Suprapubic skin (tissue), 4 donors: ENCODE measurements at regions not wholly inside any gene's neighbourhood (a gene's known extent, or its start where the extent isn't known, plus 50 kb on each side); places are given as distances from the start of the nearest gene placed in this dataset.

Experiments used
- DNase-seq, 2 donors: peaks; one replicate each; pipeline ENCODE4 v3.0.0-alpha.2; 2019; ENCODE audit warnings: low spot score in 2 of 2
- H3K27ac ChIP-seq: fragments of 200-600 bp; sonication (generic); one replicate; pipeline ENCODE4 v1.5.1; 2019
- H3K27me3 ChIP-seq: fragments of 200-600 bp; sonication (generic); one replicate; pipeline ENCODE4 v1.5.1; 2019
- H3K36me3 ChIP-seq: fragments of 200-600 bp; sonication (generic); one replicate; pipeline ENCODE4 v1.5.1; 2019
- H3K4me1 ChIP-seq: fragments of 200-600 bp; sonication (generic); one replicate; pipeline ENCODE4 v1.5.1; 2019
- H3K4me3 ChIP-seq: fragments of 200-600 bp; sonication (generic); one replicate; pipeline ENCODE4 v1.5.1; 2019; ENCODE audit warnings: mild to moderate bottlenecking
- H3K9me3 ChIP-seq: fragments of 200-600 bp; sonication (generic); one replicate; pipeline ENCODE4 v1.5.1; 2019
- EP300 ChIP-seq: sonication (generic); formaldehyde crosslinking; IDR thresholded peaks from one replicate; pipeline ENCODE4 v1.6.1; 2017; ENCODE audit warnings: antibody characterized with exemption
- POLR2A ChIP-seq, 2 donors: fragments of 450-650 bp; IDR thresholded peaks; one replicate each; pipeline ENCODE4 v1.6.1; 2017; ENCODE audit warnings: antibody characterized with exemption in 2 of 2, mild to moderate bottlenecking in 2 of 2, moderate library complexity in 2 of 2
- POLR2AphosphoS5 ChIP-seq, 3 donors: sonication (generic); formaldehyde crosslinking; IDR thresholded peaks; one replicate each; pipeline ENCODE4 v1.6.1; 2017; ENCODE audit warnings: antibody characterized with exemption in 3 of 3
- WGBS: methylation state at CpG from one replicate; pipeline ENCODE4 v1.1.5; 2018; 5-methylcytosine and 5-hydroxymethylcytosine counted together
- TF ChIP-seq, protein P1 (sequence below), 2 donors: fragments of 200-600 bp in 1 of 2; fragments of 450-650 bp in 1 of 2; sonication (generic) in 1 of 2; IDR thresholded peaks; one replicate each; pipeline ENCODE4 v1.5.1; 2016 to 2019; ENCODE audit warnings: antibody characterized with exemption in 2 of 2, mild to moderate bottlenecking in 1 of 2, moderate library complexity in 1 of 2

DNA sequence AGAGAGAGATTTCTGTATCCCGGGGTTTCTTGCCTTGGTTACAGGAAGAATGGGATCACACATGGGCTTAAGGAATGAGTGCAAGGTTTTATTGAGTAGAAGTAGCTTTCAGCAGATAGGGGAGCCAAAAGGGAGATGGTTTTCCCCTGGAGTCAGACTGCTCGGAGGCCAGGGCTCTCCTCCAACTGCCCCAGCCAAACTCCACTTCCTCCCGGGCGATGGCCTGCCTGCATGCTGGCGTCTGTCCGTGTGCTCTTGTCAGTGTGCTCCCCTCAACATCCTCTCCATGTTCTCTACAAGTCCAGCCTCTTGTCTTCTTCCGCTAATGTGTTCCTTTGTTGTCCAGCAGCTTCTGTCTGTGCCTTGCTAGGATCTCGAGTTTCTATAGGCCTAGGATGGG lies 421.3 kb upstream of the ADGRL2 start:
- TF ChIP-seq, protein P1, sequence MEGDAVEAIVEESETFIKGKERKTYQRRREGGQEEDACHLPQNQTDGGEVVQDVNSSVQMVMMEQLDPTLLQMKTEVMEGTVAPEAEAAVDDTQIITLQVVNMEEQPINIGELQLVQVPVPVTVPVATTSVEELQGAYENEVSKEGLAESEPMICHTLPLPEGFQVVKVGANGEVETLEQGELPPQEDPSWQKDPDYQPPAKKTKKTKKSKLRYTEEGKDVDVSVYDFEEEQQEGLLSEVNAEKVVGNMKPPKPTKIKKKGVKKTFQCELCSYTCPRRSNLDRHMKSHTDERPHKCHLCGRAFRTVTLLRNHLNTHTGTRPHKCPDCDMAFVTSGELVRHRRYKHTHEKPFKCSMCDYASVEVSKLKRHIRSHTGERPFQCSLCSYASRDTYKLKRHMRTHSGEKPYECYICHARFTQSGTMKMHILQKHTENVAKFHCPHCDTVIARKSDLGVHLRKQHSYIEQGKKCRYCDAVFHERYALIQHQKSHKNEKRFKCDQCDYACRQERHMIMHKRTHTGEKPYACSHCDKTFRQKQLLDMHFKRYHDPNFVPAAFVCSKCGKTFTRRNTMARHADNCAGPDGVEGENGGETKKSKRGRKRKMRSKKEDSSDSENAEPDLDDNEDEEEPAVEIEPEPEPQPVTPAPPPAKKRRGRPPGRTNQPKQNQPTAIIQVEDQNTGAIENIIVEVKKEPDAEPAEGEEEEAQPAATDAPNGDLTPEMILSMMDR (IDR thresholded peaks at IDR 0.05), result no peak
- TF ChIP-seq POLR2AphosphoS5 (IDR thresholded peaks at IDR 0.05), result no peak
- no peak for TF ChIP-seq EP300
- no peak for TF ChIP-seq POLR2A (IDR thresholded peaks at IDR 0.05)
- Histone ChIP-seq H3K27me3 (no peaks in the 10 kb centered on the region), H3K27ac (no peak overlapping the region), H3K4me3 (no peak overlapping the region), H3K36me3 (no peaks in the 10 kb centered on the region), H3K9me3 (no peaks in the 10 kb centered on the region), H3K4me1 (no peaks in the 10 kb centered on the region)
- WGBS, result 74% methylated on average over 7 of the region's 8 CpGs
- DNase-seq, result no peak

DNA sequence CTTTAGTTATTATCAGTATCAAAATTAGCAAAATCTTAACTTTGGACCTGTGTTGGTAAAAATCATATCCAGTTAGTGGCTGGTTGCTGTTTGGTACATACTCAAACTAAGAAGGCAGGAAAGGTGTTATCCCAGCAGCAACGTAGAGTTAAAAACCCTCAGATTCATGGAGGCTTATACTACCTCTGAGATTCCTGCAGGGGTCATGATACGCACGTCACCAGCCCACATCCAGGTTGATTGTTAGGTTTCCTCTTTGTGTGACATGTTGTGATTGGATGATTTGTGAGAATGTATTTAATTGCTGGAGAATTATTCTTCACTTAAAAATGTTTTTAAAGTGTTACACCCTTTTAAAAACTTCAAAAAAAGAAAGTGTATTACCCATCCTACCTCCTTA lies 423.3 kb upstream of the ADGRL2 start:
- DNase-seq, result no peak
- 59% methylated on average over 3 of the region's 3 CpGs for WGBS
- TF ChIP-seq POLR2AphosphoS5 (IDR thresholded peaks at IDR 0.05) (no peak), POLR2A (IDR thresholded peaks at IDR 0.05) (no peak), EP300 (no peak)
- TF ChIP-seq, protein P1 (IDR thresholded peaks at IDR 0.05), result no peak

DNA sequence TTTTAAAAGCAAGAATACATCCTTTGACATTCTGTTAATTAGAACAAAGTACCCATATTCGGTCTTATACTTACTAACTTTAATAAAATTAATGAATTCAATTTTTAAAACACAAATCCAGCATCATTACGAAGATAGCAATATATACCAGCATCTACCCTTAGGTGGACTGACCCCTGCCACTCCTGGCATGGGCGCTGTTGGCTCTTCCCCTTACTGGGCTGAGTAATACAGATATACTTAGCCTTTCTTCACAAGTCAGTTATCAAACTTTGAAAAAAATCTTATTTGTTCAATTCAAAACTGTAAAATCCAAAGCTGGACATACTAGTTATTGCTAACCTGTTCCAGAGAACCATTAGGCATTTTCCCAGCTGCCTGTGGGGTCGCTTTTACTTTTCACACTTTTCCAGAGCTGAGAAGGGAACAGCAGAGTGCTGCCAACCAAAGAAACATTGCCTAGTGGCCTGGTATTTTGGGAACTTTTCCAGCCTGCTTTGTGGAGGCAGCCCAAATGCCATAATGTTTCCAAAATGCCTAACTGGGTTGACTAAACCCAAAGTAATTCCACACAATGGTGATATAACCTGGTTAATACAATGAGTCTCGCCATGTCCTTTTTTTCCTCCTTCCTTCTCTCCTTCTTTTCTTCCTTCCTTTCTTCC lies 424.7 kb upstream of the ADGRL2 start:
- TF ChIP-seq, protein P1 (IDR thresholded peaks at IDR 0.05), result no peak
- TF ChIP-seq POLR2AphosphoS5 (IDR thresholded peaks at IDR 0.05), result no peak
- TF ChIP-seq POLR2A (IDR thresholded peaks at IDR 0.05), result no peak
- no peak for TF ChIP-seq EP300
- H3K9me3 ChIP-seq, result no peaks in the 10 kb centered on the region
- no peaks in the 10 kb centered on the region for H3K36me3 ChIP-seq
- H3K4me3 ChIP-seq, result no peak overlapping the region
- no peak overlapping the region for H3K27ac ChIP-seq
- WGBS, result 82% methylated on average over 5 of the region's 5 CpGs
- H3K27me3 ChIP-seq, result no peaks in the 10 kb centered on the region
- H3K4me1 ChIP-seq, result no peaks in the 10 kb centered on the region
- DNase-seq, result no peak

More for the DNA sequence above, 423.3 kb upstream of the ADGRL2 start:
- Histone ChIP-seq H3K27ac (no peak overlapping the region), H3K9me3 (no peaks in the 10 kb centered on the region), H3K4me3 (no peak overlapping the region), H3K27me3 (no peaks in the 10 kb centered on the region), H3K4me1 (no peaks in the 10 kb centered on the region), H3K36me3 (no peaks in the 10 kb centered on the region)

DNA sequence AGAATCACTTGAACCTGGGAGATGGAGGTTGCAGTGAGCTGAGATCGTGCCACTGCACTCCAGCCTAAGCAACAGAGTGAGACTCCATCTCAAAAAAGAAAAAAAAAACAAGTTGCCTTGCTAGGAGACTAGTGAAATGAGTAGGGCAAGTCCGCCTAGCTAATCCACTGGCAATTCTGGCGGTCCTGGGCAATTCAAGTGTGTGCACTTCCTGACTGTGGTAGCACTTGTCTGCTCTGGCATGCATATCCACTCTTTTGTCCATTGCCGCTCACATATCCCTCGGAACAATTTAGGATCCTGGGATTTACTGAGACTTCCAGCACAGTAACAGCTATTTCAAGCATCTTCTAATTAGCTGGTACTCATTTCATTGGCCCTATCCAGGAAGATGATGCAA lies 426.3 kb upstream of the ADGRL2 start:
- no peak for TF ChIP-seq POLR2A (IDR thresholded peaks at IDR 0.05)
- TF ChIP-seq, protein P1 (IDR thresholded peaks at IDR 0.05), result no peak
- TF ChIP-seq EP300, result no peak
- TF ChIP-seq POLR2AphosphoS5 (IDR thresholded peaks at IDR 0.05), result no peak
- WGBS, result 94% methylated on average over 5 of the region's 5 CpGs
- no peaks in the 10 kb centered on the region for H3K36me3 ChIP-seq
- no peak for DNase-seq
- H3K27ac ChIP-seq, result no peak overlapping the region
- no peaks in the 10 kb centered on the region for H3K27me3 ChIP-seq
- H3K4me3 ChIP-seq, result no peak overlapping the region
- H3K9me3 ChIP-seq, result no peaks in the 10 kb centered on the region
- H3K4me1 ChIP-seq, result no peaks in the 10 kb centered on the region

DNA sequence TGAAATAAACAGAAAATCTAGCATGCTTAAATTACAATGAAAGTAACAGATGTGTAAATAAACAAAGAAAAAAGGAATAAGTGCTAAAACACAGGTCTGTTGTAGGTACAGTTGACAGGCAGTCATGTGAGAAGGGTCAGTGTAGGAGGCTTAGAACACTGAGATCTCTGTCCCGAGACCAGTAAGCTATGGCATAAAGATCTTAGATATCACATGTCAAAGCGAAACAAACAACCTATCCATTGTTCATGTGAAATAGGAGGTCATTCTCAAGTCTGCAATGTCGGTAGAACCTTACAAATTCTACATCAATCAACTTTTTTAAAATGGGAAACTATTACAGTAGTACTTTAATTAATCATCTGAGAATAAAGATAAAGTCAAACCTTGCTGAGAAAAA lies 428.9 kb upstream of the ADGRL2 start:
- no peaks in the 10 kb centered on the region for H3K9me3 ChIP-seq
- WGBS, result 74% methylated on average over 3 of the region's 3 CpGs
- no peak overlapping the region for H3K27ac ChIP-seq
- no peaks in the 10 kb centered on the region for H3K4me1 ChIP-seq
- DNase-seq, result no peak
- no peaks in the 10 kb centered on the region for H3K27me3 ChIP-seq
- TF ChIP-seq EP300 (no peak), POLR2AphosphoS5 (IDR thresholded peaks at IDR 0.05) (no peak), POLR2A (IDR thresholded peaks at IDR 0.05) (no peak)
- TF ChIP-seq, protein P1 (IDR thresholded peaks at IDR 0.05), result no peak
- H3K36me3 ChIP-seq, result no peaks in the 10 kb centered on the region
- H3K4me3 ChIP-seq, result no peak overlapping the region
